HG02759 (cell line): ENCODE measurements at regions not wholly inside any gene's neighbourhood (a gene's known extent, or its start where the extent isn't known, plus 50 kb on each side); places are given as distances from the start of the nearest gene placed in this dataset.
"Not testable (repeated sequence)": the region's sequence is repeated elsewhere in the genome, so short reads cannot be mapped to it uniquely, and the experiment has no call there.

Experiments used
- ATAC-seq: cut with Tn5 transposase; IDR thresholded peaks from one replicate; pipeline ENCODE4 v1.9.1; 2021; ENCODE audit warnings: mild to moderate bottlenecking, moderate library complexity; ENCODE audit not compliant: unreplicated experiment

DNA sequence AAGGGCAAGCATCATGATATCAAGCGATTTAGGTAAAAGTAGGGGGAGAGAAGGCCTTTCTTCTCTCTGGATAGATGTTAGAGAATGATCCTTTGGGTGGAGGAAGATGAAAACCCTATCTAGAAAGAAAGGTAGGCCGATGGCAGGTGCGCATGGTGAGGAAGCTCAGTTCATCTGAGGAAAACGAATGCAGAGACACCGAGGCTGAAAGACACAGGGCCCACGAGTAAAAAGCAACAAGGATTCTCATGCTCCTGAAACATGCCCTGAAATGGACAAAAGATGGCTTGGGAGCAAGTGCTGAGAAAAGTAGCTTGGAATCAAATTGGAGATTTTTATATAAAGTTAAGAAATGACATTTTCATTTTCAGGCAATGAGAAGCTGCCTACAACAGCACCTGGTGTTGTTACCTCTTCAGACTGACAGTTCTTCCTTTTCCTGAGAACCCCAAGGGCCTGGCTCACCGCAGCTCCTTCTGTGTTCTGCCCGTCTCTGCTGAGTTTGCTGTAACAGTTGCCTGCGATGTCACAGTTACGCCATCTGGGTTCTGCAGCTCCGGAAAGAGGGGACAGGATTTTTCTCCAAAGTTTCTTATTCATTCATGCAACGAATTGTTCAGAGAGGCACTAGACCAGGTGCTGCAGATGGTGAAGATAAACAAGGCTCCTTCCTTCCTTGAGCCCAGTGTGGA, 402.0 kb upstream of the KLF6 start:
- no peak for ATAC-seq

DNA sequence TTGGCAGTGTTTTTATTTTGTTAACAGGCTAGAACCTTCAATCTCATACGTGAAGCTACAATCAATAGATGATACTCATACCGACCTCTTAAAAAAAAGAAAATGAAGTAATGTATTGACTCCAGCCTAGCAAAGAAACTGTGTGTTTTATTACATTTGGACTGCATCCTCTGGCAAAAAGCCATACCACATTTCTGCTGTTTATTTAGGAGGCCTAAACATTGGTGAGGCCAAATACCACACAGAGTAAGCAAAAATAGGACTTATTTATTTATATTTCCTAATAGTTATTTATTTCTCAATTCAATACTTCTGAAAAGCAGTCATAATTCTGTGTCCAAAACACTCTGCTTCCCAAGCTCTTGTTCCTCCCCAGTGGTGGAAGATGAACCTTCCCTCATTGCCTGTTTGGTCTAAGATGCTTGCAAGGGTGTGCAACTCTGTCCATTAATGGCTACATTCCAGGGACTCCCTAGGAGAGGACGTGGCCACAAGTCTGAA, 398.8 kb upstream of the KLF6 start:
- no peak for ATAC-seq

DNA sequence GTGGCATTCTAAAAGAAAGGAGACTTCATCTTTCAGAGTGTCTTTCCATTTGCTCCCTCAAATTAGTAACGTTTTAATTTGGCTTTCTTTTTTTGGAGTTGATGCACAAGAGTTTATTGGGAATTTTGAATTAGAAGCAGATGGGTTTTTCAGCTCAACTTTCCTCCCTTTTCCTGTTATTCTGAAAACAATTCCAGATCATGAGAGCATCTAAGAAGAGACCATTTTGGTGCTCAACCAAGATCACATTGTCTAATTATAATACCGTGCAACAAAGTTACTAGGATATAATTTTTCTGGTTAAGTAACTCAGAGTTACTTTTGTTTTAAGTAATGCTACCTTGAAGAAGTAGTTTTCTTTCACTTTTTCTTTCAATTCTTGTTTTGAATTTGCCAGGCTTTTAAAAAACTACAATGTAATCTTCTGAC, 396.6 kb upstream of the KLF6 start:
- ATAC-seq: no peak

DNA sequence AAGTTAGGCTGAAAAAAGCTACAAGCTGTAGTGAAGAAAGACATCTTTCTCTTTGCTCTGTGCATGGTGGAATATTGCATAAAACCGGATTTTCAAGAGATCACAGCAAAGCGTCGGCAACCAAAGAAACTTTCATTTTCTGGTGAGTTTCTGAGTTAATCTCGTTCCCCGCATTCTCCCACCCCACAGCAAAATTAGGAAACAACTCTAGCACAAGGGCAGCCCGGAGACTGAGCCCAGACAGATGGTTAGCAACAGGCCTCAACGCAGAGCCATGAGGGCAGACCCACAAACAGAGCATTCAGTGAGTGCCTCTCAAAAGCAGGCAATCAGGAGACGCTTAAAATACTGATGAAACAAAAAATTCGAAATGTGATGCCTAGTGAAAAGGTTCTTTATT, 396.1 kb upstream of the KLF6 start:
- ATAC-seq: no peak

DNA sequence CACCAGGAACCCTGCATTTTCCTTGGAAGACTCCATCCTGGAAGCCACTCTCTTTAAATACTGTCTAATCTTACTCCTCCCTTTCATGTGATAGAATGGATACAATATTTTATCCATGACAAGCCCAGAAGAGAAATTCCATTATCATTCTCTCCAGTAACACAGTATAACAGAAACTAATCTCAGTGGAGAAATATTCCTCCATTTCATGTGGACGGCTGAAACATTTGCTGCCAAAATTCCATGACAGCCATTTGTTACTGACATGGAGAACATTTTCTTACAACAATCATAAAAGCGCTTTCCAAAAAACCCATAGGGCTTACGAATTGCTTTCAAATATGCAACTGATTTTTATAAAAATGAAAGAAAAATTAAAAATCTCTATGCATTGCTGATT, 392.8 kb upstream of the KLF6 start:
- ATAC-seq: no peak

DNA sequence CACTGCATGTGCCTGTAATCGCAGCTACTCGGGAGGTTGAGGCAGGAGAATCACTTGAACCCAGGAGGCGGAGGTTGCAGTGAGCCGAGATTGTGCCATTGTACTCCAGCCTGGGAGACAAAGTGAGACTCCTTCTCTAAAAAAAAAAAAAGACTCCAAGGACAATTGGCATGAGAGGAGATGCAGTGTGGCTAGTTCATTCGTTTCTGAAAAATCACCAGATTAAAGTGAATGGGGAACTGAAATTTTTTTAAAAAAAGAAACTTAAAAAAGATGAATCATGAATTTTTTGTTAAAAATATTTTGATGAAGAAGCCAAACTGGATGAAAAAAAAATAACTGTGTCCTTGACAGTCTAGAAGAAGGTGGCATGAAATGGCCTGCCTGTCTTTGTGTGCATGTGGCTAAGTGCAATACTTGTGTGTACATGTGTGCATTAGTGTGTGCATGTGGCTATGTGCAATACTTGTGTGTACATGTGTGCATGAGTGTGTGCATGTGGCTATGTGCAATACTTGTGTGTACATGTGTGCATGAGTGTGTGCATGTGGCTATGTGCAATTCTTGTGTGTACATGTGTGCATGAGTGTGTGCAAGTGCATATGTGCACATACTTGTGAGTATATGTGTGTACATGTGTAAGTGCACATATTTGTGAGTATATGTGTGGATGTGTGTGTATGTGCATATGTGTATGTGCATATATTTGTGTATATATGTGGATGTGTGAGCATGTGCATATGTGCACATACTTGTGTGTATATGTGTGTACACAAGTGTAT, 391.7 kb upstream of the KLF6 start:
- no peak for ATAC-seq

DNA sequence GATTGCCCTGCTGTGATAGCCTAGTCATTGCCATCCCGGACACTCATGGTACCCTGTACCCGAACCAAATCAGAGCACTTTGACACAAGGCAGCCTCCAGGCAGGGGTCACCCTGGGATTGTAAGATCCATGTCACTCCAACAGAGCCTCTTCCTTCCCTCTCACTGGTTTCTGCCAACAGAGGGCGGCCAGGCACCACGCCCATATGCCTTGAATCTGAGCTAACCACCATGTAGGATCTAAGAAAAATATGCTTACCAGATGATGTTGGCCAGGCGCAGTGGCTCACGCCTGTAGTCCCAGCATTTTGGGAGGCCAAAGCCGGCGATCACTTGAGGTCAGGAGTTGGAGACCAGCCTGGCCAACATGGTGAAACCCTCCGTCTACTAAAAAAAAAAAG, 389.2 kb upstream of the KLF6 start:
- no peak for ATAC-seq

DNA sequence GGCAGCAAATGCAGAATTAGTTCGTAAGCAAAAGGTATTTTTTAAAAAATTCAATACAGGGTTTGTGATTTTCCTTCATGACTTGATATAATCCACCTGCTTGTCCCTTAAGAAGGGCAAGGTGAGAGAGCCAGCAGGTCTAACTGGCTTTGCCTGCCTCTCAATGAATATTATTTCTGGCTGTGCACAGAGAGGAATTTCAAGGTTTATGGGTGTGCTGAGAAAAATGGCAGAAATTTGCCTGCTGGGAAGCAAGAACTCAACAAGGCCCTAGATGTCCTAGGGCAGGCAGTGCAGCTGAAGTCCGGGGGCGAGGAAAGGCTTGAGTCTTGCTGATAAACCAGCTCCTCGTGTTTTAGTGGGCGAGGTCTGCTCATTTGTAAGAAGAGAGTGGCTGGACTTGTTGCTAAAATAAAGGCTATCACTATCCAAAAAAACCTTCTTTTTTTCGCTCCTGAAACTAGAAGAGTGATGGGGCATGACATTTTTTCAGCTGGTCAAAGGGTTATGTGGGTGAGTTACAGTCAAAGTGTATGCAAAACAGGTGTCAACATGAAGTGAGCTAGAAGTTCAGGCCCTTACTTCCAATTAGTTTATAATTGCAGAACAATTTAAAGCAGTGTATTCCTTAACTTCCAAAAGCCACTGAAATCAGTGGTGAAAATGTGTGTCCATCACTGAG, 385.8 kb upstream of the KLF6 start:
- peak; percentile 47 for ATAC-seq

DNA sequence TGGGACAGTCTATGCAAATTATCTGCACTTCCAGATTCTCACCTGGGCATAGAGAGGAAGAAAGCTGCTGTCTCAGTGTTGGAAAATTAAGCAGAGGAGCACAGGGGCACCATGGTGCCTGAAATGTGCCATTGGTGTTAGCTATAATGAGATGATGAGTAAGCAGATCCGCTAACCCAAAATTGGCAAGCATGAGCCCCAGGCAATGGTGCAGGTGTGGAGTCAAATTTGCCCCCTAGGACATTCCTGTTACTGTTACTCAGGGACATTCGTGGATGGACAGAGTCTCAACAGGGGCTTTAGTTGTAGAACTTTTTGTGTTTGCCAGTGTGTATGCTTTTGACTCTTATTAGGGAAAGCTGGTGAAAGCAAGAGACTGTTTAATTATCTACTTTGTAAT, 385.2 kb upstream of the KLF6 start:
- ATAC-seq: no peak

DNA sequence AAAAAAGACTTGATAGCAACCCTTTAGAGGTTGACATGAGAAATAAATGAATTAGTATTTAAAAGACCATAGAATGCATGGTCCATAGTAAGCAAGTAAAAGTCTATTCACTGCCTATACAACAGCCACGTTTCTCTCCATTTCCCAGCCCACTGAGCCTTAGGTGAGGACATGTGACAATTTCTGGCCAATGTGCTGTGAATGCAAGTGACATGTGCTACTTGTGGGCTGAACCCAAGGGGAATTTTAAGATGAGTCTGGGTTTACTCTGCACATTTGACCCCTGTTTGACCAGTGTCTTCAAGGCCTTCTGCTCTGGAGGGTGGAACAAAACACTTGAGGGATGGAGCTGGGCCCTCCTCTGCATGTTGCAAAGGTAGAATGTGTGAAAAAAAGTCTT, 384.4 kb upstream of the KLF6 start:
- no peak for ATAC-seq

DNA sequence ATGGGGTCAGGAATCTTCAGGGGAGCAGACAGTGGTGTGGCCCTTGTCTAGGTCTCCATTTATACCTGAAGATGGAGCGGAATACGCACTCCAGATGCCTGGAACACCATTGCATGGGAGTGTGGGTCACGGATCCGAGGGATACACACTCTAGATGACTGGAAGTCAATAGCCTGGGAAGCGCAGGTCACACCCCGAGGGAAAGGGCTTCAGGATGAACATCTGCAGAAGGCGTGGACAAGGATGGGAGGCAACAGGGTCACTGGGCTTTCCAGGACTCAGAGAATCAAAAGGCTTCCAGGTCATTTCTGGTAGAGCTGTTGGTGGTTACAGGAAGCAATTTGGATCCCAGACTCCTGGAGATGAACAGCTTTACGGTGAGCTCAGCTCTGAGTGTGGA, 382.2 kb upstream of the KLF6 start:
- no peak for ATAC-seq

DNA sequence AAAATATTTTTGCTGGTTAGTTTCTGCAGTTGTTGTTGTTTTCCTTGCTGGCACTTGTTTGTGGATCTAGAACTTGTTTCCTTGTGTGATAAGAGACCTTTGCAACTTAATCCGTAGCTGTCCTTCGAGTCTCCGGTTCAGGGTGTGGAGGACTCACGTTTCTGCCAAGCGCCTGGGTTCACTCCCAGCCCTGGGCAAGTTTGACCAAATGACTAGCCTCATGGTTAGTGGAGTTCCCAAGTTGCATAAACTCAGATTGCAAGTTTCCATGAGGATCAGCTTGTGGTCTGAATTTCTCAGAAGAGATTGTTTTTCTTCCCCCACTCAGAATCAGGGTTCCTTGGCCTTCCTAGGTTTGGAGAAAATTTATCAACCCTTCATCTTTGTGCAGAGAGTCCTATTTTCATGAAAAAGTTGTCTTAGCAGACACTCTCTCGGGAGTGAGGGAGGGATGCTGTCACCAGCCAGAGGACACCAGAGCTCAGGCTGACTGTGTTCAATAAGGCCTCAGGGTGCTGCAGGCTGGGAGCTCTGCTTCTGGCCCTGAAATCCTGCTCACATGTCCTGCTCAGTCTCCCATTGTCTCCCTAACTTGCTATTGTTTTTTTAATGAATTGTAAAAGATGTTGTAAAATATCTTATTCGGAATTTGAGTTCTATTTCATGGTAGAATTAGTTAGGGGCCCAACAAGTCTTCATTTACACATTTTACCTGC, 377.7 kb upstream of the KLF6 start:
- no peak for ATAC-seq

DNA sequence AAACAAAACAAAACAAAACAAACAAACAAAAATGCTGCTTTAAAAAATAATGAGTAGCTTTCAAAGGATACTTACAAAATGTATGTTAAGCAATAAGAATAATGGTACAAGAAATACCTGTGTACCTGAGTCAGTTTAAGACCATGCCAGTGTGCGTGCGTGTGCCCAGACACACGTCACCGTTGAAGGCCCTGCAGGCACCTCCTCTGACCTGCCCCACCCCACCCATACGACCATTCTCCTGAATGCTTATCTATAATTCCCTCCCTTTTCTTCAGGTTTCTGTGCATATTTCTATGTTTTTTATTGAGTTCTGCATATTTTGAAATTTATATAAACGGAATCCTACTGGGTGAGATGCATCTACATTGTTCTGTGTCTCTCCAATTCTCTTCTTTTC, 374.2 kb upstream of the KLF6 start:
- no peak for ATAC-seq

DNA sequence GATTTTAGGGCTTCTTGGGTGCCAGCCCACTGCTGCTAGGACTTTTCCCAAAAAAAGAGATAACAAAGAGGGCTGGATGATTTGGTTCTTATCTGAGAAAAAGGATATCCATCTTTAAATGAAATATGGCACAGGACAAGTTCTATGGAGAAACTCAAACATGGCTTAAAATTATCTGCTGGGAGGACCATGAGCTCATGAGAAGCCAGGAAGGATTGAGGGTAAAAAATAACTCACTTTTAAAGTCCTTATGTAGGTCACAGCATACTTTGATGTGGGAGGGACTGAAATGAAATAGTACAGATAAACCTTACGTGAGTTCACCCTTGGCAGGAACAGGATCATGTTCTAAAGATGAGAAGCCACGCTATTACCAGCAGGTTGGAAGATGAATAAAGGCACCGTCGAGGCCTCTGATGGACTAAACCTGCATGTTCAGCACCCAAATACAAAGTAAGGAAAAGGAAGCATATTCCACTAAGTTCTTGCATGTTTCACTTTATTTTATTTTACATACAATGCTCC, 369.2 kb upstream of the KLF6 start:
- no peak for ATAC-seq

DNA sequence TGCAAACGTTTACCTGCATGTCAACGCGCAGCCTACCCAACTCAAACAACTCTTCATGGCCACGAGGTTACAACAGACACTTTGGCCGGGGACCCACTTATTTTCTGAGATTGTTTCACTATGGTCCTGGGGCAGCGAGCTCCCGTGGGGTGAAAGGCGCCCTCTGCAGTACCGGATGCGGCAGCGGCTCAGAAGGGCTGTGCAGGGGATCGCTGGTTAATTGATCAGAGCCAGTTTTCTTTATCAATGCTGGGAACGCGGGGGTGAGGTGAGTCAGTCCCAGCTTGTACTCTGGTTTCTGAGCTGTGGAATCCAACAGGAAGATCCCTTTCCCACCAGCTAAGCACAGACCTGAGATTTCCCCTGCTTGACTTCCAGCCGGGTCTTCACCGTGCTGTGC, 366.5 kb upstream of the KLF6 start:
- no peak for ATAC-seq

DNA sequence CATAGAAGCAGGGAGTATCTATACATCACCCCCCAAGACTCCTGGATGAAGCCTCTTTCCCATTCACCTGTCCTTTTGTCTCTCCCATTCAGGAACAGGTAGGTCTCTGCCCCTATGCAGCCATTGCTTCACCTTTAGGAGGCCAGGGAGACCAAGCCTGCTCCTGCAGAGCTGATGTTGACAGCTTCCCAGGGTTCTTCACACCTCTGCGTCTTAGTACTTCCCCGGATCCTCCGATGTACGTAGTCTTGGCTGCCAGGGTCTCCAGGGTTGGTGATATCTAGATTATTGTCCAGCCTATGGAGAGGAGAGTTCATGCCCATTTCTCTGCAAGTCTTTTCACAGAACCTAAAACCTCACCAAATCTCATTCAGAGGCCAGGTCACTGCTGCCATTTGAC, 365.7 kb upstream of the KLF6 start:
- no peak for ATAC-seq

DNA sequence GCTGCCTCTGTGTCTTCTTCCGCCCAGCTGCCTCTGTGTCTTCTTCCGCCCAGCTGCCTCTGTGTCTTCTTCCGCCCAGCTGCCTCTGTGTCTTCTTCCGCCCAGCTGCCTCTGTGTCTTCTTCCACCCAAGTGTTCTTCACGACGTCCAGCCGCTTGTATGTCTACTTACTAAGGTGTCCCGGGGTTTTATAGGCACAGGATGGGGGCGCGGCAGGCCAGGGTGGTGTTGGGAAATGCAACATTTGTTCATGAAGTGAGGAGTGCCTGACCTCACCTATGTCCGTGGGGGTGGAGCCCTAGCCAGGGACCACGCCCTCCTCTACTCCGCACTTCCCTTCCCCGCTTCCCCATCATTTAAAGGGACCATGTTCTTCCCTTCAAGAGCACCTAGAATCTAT, 364.5 kb upstream of the KLF6 start:
- ATAC-seq: not testable (repeated sequence)

DNA sequence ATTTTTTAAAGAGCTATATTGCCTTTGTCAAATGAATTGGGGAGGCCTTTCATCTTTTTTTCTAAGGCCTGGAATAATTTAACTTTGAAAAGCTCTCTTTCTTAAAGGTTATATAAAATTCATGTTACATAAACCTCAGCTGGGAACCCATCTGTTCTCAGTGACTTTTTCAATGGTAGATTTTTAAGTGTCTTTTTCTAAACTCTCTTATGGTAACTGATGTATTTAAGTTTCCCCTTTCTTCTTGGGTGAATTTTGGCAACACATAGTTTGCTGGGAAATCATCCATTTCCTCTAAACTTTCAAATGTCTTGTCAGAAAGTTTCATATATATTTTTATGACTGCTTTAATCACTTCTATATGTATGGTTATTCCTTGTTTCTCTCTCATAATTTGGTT, 362.2 kb upstream of the KLF6 start:
- no peak for ATAC-seq

DNA sequence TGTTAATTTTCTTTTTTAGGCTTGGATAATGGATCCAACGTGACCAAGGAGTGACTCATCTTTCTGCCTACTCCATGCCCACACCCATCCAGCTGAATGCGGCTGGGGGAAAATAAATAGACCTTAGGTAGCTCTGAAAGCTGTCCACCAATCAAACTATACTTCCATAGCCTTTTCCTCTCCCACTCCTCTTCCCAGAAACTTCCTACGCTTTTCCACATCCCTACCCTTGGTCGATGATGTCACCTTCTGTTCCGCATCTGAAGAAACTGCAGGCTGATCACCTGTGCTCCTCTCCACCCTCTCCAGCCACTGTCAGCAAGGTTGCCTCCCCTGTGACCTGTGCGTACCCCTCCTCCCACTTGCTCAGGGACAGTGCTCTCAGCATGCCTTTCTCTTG, 359.8 kb upstream of the KLF6 start:
- ATAC-seq: no peak

DNA sequence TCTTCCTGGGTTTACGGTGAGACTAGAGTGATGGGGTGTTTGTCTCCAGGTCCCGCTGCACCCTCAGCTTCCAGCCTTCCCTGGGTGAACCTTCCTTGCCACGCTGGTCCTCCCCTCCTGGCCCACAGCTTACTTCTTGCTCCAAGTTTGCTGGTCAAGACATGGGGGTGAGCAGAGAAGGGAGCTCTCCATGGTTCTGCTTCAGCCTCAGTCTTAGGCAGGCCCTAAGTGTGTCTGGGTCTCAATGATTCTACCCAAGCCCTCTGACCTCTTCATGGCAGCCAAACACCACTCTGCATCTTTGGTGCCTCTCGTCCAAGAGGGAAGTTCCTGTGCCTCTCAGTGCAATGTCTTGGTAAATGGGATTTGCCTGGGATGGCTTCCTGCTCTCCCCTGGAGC, 356.5 kb upstream of the KLF6 start:
- no peak for ATAC-seq

DNA sequence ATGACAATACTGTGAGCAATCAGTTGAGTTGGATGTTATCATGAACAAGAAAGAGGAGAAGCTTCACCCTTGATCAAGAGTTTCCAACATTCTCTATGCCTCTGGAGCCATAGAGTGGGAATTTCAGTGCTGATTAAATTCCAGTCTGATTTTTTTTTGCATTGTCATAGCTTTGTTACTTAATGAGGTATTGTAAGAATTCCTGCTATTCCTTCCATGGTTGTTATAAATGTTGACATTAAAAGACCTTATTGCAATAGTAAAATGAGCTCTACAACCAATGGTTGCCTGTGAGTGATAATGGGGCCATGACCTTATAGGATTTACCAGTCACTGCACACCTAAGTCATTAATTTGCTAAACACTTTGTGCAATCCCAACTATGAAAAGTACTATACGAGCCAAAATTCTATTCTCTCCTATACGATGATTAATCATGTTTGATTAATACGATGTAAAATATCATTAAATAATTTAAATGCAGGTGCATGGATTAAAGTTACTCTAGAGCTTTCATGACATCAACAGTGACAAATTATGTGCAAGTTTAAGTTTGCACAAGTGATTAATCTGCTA, 353.2 kb upstream of the KLF6 start:
- ATAC-seq: no peak
